AG09319 (cell line): ENCODE measurements at regions not wholly inside any gene's neighbourhood (a gene's known extent, or its start where the extent isn't known, plus 50 kb on each side); places are given as distances from the start of the nearest gene placed in this dataset.
"Not testable (repeated sequence)": the region's sequence is repeated elsewhere in the genome, so short reads cannot be mapped to it uniquely, and the experiment has no call there.

Experiments used
- DNase-seq: peaks from one replicate; pipeline ENCODE4 v3.0.0-alpha.2; 2010; ENCODE audit warnings: low read depth; ENCODE audit errors: extremely low read depth
- TF ChIP-seq, protein P1 (sequence below): IDR thresholded peaks from 2 replicates; pipeline ENCODE4 v1.5.1; 2011; ENCODE audit warnings: low read depth, mild to moderate bottlenecking, inconsistent platforms, low read length, moderate library complexity

DNA sequence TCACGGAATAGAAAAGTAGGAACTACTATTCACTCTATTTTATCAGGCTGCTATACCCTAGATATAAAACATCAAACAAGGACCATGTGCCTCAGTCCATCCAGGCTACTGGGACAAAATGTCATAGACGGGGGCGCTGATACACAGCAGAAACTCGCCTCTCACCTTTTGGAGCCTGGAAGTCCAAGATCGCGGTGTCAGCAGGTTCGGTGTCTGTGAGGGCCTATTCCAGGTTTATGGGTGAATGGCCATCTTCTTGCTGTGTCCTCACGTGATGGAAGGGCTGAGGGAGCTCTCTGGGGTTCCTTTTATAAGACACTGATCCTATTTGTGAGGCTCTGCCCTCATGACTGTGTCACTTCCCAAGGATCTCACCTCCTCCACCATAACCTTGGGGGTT is 89.5 kb downstream of the DLL1 start:
- DNase-seq, result no peak
- TF ChIP-seq, protein P1, sequence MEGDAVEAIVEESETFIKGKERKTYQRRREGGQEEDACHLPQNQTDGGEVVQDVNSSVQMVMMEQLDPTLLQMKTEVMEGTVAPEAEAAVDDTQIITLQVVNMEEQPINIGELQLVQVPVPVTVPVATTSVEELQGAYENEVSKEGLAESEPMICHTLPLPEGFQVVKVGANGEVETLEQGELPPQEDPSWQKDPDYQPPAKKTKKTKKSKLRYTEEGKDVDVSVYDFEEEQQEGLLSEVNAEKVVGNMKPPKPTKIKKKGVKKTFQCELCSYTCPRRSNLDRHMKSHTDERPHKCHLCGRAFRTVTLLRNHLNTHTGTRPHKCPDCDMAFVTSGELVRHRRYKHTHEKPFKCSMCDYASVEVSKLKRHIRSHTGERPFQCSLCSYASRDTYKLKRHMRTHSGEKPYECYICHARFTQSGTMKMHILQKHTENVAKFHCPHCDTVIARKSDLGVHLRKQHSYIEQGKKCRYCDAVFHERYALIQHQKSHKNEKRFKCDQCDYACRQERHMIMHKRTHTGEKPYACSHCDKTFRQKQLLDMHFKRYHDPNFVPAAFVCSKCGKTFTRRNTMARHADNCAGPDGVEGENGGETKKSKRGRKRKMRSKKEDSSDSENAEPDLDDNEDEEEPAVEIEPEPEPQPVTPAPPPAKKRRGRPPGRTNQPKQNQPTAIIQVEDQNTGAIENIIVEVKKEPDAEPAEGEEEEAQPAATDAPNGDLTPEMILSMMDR, result no peak

GRCh38 chr6:170200458-170200891 is 90.4 kb downstream of the DLL1 start:
- TF ChIP-seq, protein P1, result no peak
- DNase-seq, result no peak

- no peak for DNase-seq
- TF ChIP-seq, protein P1, result no peak
Measured at GRCh38 chr6:170199716-170200115, 91.2 kb downstream of the DLL1 start.

- no peak for DNase-seq
- TF ChIP-seq, protein P1, result no peak
Measured at GRCh38 chr6:170198298-170198697, 92.6 kb downstream of the DLL1 start.

GRCh38 chr6:170193326-170193821 is 97.5 kb downstream of the DLL1 start:
- TF ChIP-seq, protein P1, result no peak

DNA sequence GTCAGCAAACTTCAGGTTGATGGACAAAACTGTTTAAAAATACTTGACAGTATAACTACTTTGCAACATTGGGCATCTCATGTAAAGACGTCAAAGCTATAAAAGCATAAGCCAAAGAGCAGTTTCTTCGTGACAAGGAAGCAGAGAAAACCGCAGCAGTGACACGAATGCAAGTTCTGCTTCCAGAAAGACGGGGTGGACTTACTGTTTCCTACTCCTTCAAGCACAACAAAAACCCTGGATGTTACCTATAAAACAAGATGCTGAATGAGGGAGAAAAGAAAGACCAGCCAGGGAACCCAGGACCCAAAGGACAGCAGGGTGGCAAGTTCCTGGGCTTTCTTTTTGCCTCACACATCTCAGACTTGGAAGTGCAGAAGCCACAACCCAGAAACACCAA is 98.0 kb downstream of the DLL1 start:
- no peak for DNase-seq
- TF ChIP-seq, protein P1, result no peak

More at GRCh38 chr6:170193326-170193821, 97.5 kb downstream of the DLL1 start:
- no peak for DNase-seq

GRCh38 chr6:170192101-170192500 is 98.8 kb downstream of the DLL1 start:
- DNase-seq, result not testable (repeated sequence)

DNA sequence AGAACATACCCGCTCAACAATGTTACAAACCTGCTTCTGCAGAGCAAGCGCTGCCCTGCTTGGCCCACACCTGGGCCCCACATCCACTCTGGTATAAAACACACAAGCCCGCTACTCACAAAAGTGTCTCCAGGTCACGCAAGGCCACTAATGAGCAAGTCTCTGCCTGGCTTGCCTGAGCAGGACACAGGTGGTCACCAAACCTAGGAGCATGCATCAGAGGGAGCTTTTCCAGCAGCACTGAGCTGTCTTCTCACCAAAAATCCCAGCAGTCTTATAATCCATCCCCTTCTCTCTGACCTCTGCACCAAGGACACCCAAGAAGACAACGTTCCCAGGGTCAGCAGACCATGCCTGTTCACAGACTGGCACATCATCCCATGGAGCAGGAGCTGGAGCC is 100.8 kb downstream of the DLL1 start:
- TF ChIP-seq, protein P1, result no peak
- no peak for DNase-seq
